Activated naive CD8-positive, alpha-beta T cell treated with anti-CD3 and anti-CD28 coated beads for 36 hours (primary cell): ENCODE measurements at regions not wholly inside any gene's neighbourhood (a gene's known extent, or its start where the extent isn't known, plus 50 kb on each side); places are given as distances from the start of the nearest gene placed in this dataset.
A peak's percentile ranks its signal among the peaks of the same experiment; 100 is the strongest.

ENCODE experiments used
- DNase-seq: peaks from one replicate; pipeline ENCODE4 v3.0.0; 2021
- H3K27ac Mint-ChIP-seq: one replicate; pipeline ENCODE4 v1.8.0; 2022; ENCODE audit warnings: mild to moderate bottlenecking, moderate library complexity, mixed read lengths
- H3K27me3 Mint-ChIP-seq: one replicate; pipeline ENCODE4 v1.8.0; 2022; ENCODE audit warnings: mild to moderate bottlenecking, mixed read lengths
- H3K36me3 Mint-ChIP-seq: one replicate; pipeline ENCODE4 v1.8.0; 2021; ENCODE audit warnings: mild to moderate bottlenecking, mixed read lengths
- H3K4me1 Mint-ChIP-seq: one replicate; pipeline ENCODE4 v1.8.0; 2021; ENCODE audit warnings: mixed read lengths
- H3K4me3 Mint-ChIP-seq: one replicate; pipeline ENCODE4 v1.8.0; 2022; ENCODE audit warnings: mild to moderate bottlenecking, moderate library complexity, mixed read lengths
- H3K9me3 Mint-ChIP-seq: one replicate; pipeline ENCODE4 v1.8.0; 2022; ENCODE audit warnings: mixed read lengths

DNA sequence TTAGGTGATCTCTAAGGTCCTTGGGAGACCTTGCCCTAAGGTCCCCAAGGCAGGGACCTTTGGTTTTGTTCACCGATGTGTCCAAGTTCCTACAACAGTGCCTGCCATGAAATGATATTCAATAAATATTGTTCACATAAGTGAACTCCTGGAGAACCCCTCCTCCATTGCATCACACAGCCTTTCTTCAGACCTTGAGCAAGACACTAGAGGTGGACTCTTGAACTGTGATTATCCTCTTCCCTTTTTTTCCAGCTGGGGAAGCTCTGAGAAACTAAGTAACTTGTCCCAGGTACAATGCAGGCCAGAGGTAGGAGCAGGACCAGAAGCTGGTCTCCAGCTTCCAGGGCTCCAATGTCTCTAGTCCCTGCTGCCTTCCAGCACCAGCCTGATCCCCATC, 76.6 kb upstream of the LMO1 start:
- Mint-ChIP-seq H3K4me1 (peaks cover 7% of the 10 kb centered on the region), H3K27me3 (peaks cover 7% of the 10 kb centered on the region), H3K4me3 (no peak overlapping the region), H3K27ac (no peak overlapping the region), H3K36me3 (no peaks in the 10 kb centered on the region), H3K9me3 (no peaks in the 10 kb centered on the region)
- DNase-seq: no peak

DNA sequence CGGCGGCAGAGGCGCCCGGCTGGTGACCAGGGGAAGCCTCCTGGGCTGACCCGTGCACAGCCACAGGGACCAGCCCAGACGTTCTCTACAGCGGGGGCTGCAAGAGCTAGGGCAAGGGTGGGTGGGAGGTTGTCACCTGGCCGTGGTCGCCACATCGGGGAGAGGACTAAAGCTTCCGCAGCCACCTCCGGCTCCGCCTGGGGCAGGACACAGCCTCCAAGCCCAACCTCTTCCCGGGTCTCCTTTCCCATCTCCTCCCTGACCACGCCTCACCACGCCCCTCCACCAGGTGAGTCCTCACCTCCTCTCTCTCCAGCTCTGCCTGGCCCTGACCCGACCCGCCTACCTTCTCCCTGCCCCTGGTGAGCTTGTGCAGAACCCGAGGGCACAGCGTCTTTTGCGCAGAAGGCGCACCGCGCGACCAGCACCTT, 75.9 kb upstream of the LMO1 start:
- H3K4me1 Mint-ChIP-seq: peaks cover 7% of the 10 kb centered on the region
- no peaks in the 10 kb centered on the region for H3K9me3 Mint-ChIP-seq
- DNase-seq: no peak
- no peak overlapping the region for H3K27ac Mint-ChIP-seq
- no peak overlapping the region for H3K4me3 Mint-ChIP-seq
- H3K27me3 Mint-ChIP-seq: peaks cover 7% of the 10 kb centered on the region
- no peaks in the 10 kb centered on the region for H3K36me3 Mint-ChIP-seq

DNA sequence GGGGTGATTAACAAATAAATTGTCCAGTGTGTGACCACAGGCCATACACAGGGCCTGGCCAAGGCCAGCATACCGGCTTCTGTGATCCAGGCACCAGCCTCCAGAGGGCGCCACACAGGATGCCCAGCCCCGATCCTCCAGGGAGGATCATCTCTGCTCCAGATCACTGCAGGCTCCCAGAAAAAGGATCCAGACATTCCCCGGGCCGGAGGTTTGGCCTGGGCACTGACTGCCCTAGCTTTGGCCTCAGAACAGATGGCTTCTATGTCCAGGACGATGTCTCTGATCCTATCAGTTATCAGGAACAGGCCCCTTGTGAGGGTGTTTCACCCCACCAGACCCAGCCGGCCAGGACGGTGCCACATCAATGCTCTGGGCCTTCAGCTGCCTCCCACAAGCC, 74.5 kb upstream of the LMO1 start:
- peaks cover 7% of the 10 kb centered on the region for H3K27me3 Mint-ChIP-seq
- H3K27ac Mint-ChIP-seq: no peak overlapping the region
- H3K4me1 Mint-ChIP-seq: peaks cover 2% of the 10 kb centered on the region
- no peaks in the 10 kb centered on the region for H3K9me3 Mint-ChIP-seq
- no peaks in the 10 kb centered on the region for H3K36me3 Mint-ChIP-seq
- peak; percentile 22 for DNase-seq
- no peak overlapping the region for H3K4me3 Mint-ChIP-seq

DNA sequence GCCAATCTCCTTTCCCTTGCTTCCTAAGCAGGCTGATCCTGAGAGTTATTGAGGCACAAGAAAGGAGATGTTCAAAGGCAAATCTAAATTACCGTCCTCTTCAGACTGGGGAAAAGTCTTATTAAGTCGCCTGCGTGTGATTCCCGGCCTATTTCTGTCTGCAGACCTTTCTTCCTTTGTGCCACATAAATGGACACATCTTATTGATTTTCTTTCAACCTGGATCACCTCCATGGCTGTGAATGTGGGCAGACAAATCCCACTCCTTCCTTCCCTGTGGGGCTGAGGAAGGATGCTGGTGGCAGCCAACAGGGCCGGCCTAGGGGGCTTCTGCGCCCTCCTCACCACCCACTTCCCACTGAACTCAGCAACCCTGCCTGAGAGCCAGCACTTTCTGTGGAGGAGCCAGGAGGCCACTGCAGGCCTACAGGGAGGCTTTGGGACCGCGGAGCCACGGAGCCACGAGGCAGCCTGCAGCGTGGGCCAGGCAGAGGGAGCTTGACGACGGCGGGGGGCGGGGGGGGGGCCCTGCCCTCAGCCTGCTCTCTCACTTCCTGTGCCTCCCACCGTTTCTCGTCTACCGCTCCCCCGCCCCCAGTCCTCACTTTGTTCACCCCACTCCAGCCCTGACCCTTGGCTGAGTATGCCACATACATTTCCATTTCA, 73.6 kb upstream of the LMO1 start:
- Mint-ChIP-seq H3K9me3 (no peaks in the 10 kb centered on the region), H3K4me1 (no peaks in the 10 kb centered on the region), H3K27ac (no peak overlapping the region), H3K36me3 (no peaks in the 10 kb centered on the region), H3K27me3 (peaks cover 7% of the 10 kb centered on the region), H3K4me3 (no peak overlapping the region)
- no peak for DNase-seq

DNA sequence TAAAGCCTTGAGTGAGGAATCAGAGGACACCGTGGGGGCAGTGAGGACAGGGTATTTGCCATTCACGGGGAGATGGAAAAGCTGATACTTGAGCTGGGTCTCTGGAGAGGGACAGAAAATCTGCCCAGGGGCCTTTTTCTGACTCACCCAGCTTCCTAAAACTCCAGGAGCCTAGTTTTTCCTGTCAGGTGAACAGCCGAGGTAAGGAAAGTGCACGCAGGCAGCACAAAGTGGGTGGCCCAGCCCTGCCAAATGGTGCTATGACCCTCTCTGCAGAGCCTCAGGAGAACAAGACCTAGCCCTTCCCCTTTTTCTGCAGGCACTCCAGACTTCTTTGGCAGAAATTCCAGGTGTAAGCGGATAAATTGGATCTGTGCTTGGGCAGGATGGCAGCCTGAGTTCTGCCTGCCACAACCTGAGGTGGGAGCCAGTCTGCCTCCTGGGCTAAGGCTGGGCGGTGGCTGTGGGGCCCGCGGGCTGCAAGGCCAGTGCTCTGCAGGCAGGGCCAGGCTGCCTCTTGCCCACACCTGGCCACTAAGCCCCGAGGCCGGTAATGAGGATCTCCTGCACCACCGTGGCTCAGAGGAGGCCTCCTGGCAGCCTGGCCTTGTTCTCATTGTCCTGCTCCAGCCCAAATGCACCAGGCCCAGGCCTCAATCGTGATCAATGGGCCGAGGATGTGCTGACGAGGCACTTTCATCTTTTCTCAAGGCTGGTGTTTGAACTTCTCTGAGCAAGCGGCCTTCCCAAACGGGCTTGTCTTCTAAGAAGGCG, 72.9 kb upstream of the LMO1 start:
- no peaks in the 10 kb centered on the region for H3K36me3 Mint-ChIP-seq
- no peak for DNase-seq
- H3K27me3 Mint-ChIP-seq: peaks cover 4% of the 10 kb centered on the region
- no peak overlapping the region for H3K4me3 Mint-ChIP-seq
- no peak overlapping the region for H3K27ac Mint-ChIP-seq
- H3K4me1 Mint-ChIP-seq: no peaks in the 10 kb centered on the region
- no peaks in the 10 kb centered on the region for H3K9me3 Mint-ChIP-seq

DNA sequence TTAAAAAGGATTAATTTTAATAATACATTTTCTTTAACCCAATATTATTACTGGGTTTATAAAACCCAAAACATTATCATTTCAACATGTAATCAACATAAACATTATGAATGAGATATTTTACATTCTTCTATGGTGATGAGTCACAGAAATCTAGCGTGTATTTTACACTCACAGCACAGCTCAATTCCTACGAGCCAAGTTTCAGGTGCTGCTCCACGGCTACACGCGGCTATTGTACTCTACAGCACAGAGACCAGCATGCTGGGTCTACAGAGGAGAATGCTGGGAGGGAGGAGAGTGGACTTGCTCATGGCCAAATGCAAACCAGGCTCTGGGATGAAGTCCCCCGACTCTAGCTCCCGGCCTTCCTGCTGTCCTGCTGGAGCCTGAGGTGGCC, 72.0 kb upstream of the LMO1 start:
- no peaks in the 10 kb centered on the region for H3K4me1 Mint-ChIP-seq
- no peak overlapping the region for H3K4me3 Mint-ChIP-seq
- peaks cover 12% of the 10 kb centered on the region for H3K27me3 Mint-ChIP-seq
- no peaks in the 10 kb centered on the region for H3K36me3 Mint-ChIP-seq
- H3K9me3 Mint-ChIP-seq: no peaks in the 10 kb centered on the region
- DNase-seq: no peak
- H3K27ac Mint-ChIP-seq: no peak overlapping the region

GRCh38 chr11:8335186-8335585, 71.5 kb upstream of the LMO1 start:
- no peak for DNase-seq
- Mint-ChIP-seq H3K4me1 (no peaks in the 10 kb centered on the region), H3K36me3 (no peaks in the 10 kb centered on the region), H3K27ac (no peak overlapping the region), H3K4me3 (no peak overlapping the region), H3K9me3 (no peaks in the 10 kb centered on the region), H3K27me3 (peaks cover 13% of the 10 kb centered on the region)

DNA sequence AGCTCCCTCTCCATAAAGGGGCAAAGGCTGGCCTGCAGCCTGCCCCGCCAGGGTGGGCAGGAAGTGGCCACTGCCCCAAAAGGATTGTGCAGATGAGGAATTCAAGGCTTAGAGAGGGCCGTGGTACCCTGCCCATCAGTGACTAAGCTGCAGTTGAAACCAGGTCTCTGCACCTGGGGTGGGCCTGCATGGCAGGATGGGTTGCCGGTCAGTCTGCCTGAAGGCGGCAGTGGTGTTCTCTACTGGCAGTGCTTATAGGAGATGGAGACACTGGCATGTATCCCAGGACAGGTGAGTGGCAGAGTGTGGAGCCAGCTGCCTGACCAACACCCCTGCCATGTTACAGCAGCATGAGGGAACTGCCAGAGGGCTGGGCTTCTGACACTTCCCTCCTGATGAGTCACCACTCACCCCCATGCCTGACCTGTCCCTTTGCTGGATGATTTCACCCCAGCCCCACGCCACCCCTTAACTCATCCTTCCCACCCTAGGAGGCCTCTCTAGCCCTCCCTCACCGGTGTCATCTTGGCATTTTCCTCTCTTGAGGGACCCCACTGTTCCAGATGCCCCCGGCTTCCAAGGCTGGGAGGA, 70.2 kb upstream of the LMO1 start:
- Mint-ChIP-seq H3K27me3 (peaks cover 17% of the 10 kb centered on the region), H3K4me1 (peaks cover 1% of the 10 kb centered on the region), H3K9me3 (no peaks in the 10 kb centered on the region), H3K4me3 (no peak overlapping the region), H3K36me3 (no peaks in the 10 kb centered on the region), H3K27ac (no peak overlapping the region)
- no peak for DNase-seq

DNA sequence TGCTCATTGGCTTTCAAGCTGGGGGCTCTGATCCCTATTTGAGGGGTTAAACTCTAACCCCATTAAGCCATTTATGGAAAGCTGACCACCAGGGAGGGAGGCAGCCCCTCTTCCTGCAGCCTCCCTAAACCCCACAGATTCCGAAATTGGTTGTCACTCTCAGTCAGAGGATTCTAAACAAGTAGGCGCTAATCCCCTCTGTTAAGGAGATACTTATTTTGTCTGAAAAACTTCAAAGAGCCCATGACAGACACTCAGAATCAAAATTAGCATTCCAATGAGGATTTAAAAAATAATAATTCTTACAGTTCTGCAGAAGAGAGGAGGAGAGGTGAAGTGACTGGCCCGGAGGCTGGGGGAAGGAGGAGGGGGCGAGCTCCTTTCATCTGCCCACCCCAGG, 69.7 kb upstream of the LMO1 start:
- no peak overlapping the region for H3K4me3 Mint-ChIP-seq
- H3K9me3 Mint-ChIP-seq: no peaks in the 10 kb centered on the region
- no peak for DNase-seq
- H3K27me3 Mint-ChIP-seq: peaks cover 18% of the 10 kb centered on the region
- H3K4me1 Mint-ChIP-seq: peaks cover 3% of the 10 kb centered on the region
- H3K27ac Mint-ChIP-seq: no peak overlapping the region
- no peaks in the 10 kb centered on the region for H3K36me3 Mint-ChIP-seq

- Mint-ChIP-seq H3K4me3 (no peak overlapping the region), H3K27ac (no peak overlapping the region), H3K27me3 (peaks cover 18% of the 10 kb centered on the region), H3K4me1 (peaks cover 3% of the 10 kb centered on the region), H3K9me3 (no peaks in the 10 kb centered on the region), H3K36me3 (no peaks in the 10 kb centered on the region)
- DNase-seq: no peak
These were observed 69.2 kb upstream of the LMO1 start for GRCh38 chr11:8332891-8333290.

DNA sequence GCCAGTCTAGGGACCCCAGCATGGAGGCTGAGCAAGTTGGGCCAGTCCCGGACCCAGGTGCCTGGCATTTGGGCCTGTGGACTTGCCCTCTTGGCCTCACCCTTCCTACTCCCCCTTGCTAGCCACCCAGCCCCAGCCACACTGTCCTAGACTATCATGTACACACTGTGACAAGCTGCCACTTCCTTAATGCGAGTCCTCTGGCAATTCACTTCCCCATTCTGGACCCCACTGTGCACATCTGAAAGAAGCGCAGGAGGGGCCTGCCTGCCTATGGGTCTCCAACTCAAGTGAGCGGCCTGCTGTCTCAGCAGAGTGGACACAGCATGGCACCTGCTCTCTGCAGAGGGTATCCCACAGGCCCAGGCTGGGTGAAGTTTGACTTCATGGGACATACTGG, 68.5 kb upstream of the LMO1 start:
- Mint-ChIP-seq H3K27me3 (peaks cover 18% of the 10 kb centered on the region), H3K4me3 (no peak overlapping the region), H3K36me3 (no peaks in the 10 kb centered on the region), H3K9me3 (no peaks in the 10 kb centered on the region), H3K4me1 (peaks cover 3% of the 10 kb centered on the region), H3K27ac (no peak overlapping the region)
- no peak for DNase-seq

DNA sequence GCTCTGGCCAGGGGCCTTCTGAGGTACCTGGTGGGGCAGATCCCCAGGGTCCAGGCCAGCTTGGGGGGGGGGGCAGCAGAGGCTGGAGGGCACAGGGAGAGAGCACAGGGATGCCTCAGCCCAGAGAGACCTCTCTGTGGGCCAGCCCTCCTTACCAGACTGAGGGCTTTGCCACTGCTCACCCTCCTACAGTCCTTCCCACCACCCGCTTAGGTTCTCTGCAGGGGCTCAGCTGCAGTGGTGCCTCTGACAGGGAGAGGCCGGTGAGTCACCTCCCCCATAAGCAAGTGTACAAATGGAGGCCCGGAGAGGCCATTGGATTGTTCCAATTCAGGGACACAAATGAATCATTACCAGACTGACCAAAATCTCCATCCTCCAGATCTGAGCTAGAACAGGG, 68.1 kb upstream of the LMO1 start:
- peaks cover 3% of the 10 kb centered on the region for H3K4me1 Mint-ChIP-seq
- no peaks in the 10 kb centered on the region for H3K9me3 Mint-ChIP-seq
- H3K27me3 Mint-ChIP-seq: peaks cover 18% of the 10 kb centered on the region
- H3K4me3 Mint-ChIP-seq: no peak overlapping the region
- H3K27ac Mint-ChIP-seq: no peak overlapping the region
- no peaks in the 10 kb centered on the region for H3K36me3 Mint-ChIP-seq
- DNase-seq: no peak

DNA sequence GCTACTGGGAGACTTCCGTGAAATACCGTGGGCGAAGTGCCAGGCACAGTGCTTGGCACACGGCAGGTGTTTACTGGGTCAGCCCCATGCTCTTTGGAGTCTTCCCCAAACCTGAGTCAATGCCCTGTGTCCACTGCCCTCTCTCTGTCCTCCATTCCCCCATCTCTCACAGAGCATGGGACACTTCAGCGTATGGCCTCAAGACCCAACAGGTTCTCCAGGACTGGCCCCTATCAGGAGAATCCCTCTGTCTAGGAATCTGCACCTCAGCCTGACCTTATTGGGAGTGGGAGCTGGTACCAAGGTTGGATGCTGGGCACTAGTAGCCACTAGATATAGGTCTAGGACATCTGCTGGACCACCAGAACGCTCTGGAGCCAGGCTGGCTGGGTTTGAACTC, 67.2 kb upstream of the LMO1 start:
- Mint-ChIP-seq H3K27ac (no peak overlapping the region), H3K4me1 (peaks cover 3% of the 10 kb centered on the region)

DNA sequence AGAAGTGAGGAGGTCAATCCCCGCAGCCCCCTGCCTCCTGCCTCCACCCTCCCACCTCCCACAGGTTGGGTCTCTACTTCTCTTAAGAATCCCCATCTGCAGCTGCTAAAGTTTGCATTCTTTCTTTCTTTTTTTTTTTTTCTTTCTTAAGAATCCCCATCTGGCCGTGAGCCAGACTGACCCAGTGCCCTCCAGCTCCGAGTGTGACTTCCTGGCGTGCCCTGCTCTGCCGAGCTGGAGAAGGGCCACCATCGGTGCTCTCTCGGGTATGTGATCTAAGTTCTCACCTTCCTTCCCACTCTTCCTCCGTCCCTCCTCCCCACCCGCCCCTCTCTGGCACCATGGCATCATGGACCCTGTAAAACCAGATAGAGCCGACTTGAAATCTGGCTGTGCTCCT, 66.7 kb upstream of the LMO1 start:
- no peak overlapping the region for H3K27ac Mint-ChIP-seq
- H3K4me3 Mint-ChIP-seq: no peak overlapping the region
- peaks cover 18% of the 10 kb centered on the region for H3K27me3 Mint-ChIP-seq
- peaks cover 3% of the 10 kb centered on the region for H3K4me1 Mint-ChIP-seq
- H3K36me3 Mint-ChIP-seq: no peaks in the 10 kb centered on the region
- H3K9me3 Mint-ChIP-seq: no peaks in the 10 kb centered on the region
- no peak for DNase-seq

More for the DNA sequence above, 67.2 kb upstream of the LMO1 start:
- no peak for DNase-seq
- Mint-ChIP-seq H3K4me3 (no peak overlapping the region), H3K27me3 (peaks cover 18% of the 10 kb centered on the region), H3K9me3 (no peaks in the 10 kb centered on the region), H3K36me3 (no peaks in the 10 kb centered on the region)

- H3K9me3 Mint-ChIP-seq: no peaks in the 10 kb centered on the region
- H3K27me3 Mint-ChIP-seq: peaks cover 18% of the 10 kb centered on the region
- no peaks in the 10 kb centered on the region for H3K36me3 Mint-ChIP-seq
- no peak overlapping the region for H3K27ac Mint-ChIP-seq
- no peak overlapping the region for H3K4me3 Mint-ChIP-seq
- no peak for DNase-seq
- peaks cover 3% of the 10 kb centered on the region for H3K4me1 Mint-ChIP-seq
These were observed 66.2 kb upstream of the LMO1 start for GRCh38 chr11:8329847-8330361.
